Keratinocyte (primary cell): ENCODE measurements at regions not wholly inside any gene's neighbourhood (a gene's known extent, or its start where the extent isn't known, plus 50 kb on each side); places are given as distances from the start of the nearest gene placed in this dataset.

Experiments used
- CTCF ChIP-seq, 3 experiments: IDR thresholded peaks in 1 of 3; conservative IDR thresholded peaks in 1 of 3; optimal IDR thresholded peaks in 1 of 3; 2 replicates in 2 of 3; 3 replicates in 1 of 3; pipeline versions ENCODE3 to v1.5.1; 2011; ENCODE audit warnings: low read length in 3 of 3, mild to moderate bottlenecking in 3 of 3, moderate library complexity in 2 of 3, control low read depth in 1 of 3, inconsistent platforms in 1 of 3; ENCODE audit not compliant: insufficient read depth in 2 of 3; ENCODE audit errors: extremely low read depth in 1 of 3
- EZH2 ChIP-seq: IDR thresholded peaks from one replicate; pipeline ENCODE4 v1.6.1; 2012; ENCODE audit warnings: inconsistent platforms, mild to moderate bottlenecking, low read length, moderate library complexity

- TF ChIP-seq CTCF (optimal IDR thresholded peaks at IDR 0.05 in 1 of 3, IDR thresholded peaks at IDR 0.05 in 1 of 3, conservative IDR thresholded peaks at IDR 0.05 in 1 of 3; ENCODE audit: extremely low read depth in 1 of 3, insufficient read depth in 2 of 3, low read length in 3 of 3) (peak; percentile 52 to 71 (median 53)), EZH2 (no peak)
Observed at GRCh38 chr10:65358565-65358964, 1567.3 kb upstream of the LRRTM3 start.
